GM21381 (cell line): ENCODE measurements at regions not wholly inside any gene's neighbourhood (a gene's known extent, or its start where the extent isn't known, plus 50 kb on each side); places are given as distances from the start of the nearest gene placed in this dataset.

ENCODE experiments used
- ATAC-seq: cut with Tn5 transposase; IDR thresholded peaks from one replicate; pipeline ENCODE4 v1.9.1; 2021; ENCODE audit warnings: mild to moderate bottlenecking, moderate library complexity; ENCODE audit not compliant: unreplicated experiment

DNA sequence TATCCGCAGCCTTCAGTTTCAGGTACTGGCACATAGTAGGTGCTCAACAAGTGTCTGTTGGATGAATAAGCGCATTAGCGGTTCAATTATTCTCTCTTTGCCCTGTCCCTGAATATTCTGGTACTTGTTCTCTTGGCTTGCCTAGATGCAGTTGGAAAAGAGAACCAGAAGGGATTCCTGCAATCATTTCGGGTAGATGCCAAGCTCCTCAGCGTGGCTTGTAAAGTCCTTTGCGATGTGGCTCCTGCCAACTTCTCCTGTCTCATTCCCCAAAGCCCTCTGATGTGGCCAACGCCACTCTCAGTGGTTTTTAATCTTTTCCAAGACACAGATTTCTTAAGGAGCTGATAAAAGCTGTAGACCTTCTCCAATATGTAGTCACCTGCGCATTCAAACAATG, 230.3 kb downstream of the SUDS3 start:
- no peak for ATAC-seq

GRCh38 chr12:118607831-118608230, 231.5 kb downstream of the SUDS3 start:
- no peak for ATAC-seq

DNA sequence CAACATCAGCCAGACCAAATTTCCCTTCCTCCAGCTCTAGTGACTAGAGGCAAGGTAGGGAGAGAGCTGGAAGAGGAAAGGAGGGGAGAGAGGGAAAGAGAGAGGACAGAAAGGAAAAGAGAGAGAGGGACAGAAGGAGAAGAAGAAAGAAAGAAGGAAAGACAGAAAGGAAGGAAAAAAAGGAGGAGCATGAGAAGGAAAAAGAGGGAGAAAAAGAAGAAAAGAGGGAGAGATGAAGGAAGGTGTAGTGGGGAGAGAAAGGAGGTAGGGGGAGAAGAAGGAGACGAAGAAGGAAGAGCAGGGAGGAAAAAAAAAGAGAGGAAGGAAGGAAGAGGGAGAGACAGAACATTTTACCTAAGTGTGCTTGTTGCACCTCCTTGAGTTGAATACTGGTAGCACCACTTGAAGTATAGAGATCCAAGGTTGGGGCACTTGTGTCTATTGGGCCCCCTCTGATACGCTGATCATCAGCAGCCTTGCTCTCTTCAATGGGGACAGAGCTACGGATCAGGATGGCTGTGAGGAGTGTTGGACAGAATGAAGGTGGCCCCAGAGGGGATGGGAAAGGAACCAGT, 232.5 kb downstream of the SUDS3 start:
- ATAC-seq: no peak

- no peak for ATAC-seq
These were observed 234.9 kb downstream of the SUDS3 start for GRCh38 chr12:118611295-118611694.

GRCh38 chr12:118611770-118612169, 235.4 kb downstream of the SUDS3 start:
- ATAC-seq: no peak

GRCh38 chr12:118617611-118618450, 241.5 kb downstream of the SUDS3 start:
- no peak for ATAC-seq

GRCh38 chr12:118618695-118619094, 242.3 kb downstream of the SUDS3 start:
- ATAC-seq: no peak

GRCh38 chr12:118625050-118625675, 248.8 kb downstream of the SUDS3 start:
- ATAC-seq: no peak

DNA sequence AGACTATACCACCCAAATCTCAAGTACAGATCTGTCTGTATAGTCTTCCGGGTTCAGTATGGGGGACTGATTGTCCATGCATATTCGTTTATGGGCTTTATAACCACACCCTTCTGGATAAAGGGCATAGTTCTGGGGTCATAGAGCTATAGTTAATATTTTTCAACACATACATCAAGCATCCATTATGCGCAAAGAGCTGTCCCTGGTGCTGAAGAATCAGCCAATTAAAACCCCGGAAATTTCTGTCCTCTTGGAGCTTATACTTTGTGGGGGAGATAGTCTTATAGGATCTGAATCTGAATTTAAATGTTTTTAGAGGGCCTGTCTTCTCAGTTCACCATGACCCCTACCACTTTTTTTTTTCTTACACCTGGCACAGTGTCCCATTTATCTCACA, 256.7 kb downstream of the SUDS3 start:
- ATAC-seq: no peak

GRCh38 chr12:118635276-118635675, 258.9 kb downstream of the SUDS3 start:
- no peak for ATAC-seq

DNA sequence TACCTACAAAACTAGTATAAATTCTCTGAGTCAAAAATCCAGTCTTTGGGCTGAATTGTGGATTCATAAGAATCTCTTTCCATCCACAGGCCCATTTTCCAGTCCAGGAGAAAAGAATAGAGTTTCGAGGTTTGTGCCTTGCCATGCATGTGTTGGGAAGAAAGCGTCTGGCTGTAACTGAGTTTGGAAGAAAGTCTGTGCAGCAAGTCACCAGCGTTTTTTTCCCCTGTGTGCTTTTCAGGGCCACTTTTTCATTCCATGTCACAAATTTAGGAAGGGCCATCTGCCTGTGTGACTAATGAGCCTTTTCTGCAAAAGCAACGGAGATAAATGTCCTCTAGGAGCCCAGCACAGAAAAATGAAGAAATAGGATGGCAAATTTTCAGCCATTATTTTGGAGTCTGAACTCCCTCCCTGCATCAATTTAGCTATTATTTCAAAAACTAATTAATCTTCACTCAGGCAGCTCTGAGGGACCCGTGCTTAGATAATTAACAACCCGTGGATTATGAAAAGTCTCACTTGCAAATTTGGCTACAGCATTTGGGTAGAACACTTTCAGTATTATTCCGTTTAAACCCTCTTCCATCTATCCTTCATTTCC, 261.5 kb downstream of the SUDS3 start:
- ATAC-seq: no peak

- ATAC-seq: no peak
These were observed 264.9 kb downstream of the SUDS3 start for GRCh38 chr12:118641249-118641648.

- no peak for ATAC-seq
These were observed 268.9 kb downstream of the SUDS3 start for GRCh38 chr12:118645219-118645618.

- ATAC-seq: no peak
These were observed 273.6 kb downstream of the SUDS3 start for GRCh38 chr12:118649765-118650585.

GRCh38 chr12:118650586-118650960, 274.2 kb downstream of the SUDS3 start:
- ATAC-seq: no peak

DNA sequence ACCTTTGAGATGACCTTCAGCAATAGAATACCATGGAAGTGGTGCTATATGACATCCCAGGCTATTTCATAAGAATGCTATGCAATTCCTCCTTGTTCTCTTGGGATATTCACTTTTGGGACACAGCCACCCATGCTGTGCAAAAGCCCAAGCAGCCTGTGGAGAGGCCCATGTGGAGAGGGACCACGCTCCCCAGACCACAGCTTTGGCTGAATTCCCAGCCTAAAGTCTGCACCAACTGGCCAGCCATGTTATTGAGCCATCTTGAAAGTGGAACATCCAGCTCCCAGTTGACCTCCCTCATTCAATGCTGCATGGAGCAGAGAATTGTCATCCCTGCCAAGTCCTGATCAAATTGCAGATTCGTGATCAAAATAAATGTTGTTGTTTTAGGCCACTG, 275.1 kb downstream of the SUDS3 start:
- ATAC-seq: no peak

DNA sequence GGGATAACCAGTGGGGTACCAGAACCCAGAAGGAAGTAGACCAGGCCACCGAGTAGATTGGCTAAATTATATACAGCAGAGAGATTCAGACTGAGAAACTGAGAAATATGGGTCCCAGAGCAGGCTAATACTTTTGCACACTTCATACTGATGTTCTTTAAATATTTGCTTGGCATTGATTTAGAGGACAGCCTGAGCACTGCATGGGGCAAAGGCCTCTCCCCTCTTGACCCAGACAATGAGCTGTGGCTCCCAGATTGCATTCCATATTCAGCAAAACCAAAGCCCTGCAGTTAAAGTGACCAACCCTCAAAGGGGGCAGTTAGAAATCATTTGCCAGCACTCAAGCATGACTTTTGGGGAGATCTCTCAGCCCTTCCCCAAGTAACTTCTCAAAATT, 279.2 kb downstream of the SUDS3 start:
- ATAC-seq: no peak

DNA sequence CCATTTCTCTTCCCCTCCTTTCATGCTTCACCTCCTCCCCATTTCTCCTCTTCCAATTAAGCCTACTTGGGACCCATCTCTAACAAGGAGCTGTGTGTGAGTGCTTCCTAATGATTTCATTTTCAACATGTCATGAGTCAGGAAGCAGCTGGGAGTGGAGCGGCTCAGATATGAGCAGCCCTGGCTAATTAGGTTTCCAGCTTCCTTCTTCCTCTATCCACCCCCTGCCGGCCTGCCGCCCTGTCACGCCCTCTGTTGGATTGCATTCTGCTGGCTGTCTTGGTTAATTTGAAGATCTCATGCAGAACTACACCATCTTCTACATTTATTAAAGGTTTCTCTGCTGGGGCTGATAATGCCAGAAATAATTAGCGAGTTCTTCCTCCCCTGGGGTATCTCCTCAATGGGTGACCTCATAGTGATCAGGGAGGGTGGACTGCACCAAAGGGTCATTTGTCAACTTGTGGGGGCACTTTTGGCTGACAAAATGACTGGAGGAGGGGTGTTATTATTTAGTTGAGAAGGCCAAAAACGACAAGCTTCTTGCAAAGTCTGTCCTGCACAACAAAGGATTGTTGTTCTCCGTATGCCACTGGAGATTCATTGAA, 300.9 kb upstream of the SRRM4 start:
- no peak for ATAC-seq

DNA sequence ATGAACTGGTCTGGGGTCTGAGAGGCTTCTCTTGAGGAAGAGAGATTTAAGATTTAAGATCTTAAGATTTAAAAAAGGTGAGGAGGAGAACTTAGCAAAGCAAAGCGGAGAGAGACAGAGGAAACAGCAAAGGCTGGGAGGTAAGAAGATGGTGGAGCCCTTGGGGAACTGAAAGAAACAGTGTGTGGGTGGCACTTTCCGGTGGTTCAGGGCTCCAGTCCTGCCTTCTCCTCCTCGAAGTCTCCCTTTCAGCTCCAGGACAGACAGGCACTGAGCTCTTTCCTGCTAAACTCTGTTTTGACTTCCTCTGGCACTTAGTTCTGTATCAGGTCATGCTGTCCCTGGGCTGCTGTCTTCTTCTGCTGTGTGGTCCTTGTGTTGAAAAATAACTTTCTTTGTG, 298.7 kb upstream of the SRRM4 start:
- peak; percentile 71 for ATAC-seq

DNA sequence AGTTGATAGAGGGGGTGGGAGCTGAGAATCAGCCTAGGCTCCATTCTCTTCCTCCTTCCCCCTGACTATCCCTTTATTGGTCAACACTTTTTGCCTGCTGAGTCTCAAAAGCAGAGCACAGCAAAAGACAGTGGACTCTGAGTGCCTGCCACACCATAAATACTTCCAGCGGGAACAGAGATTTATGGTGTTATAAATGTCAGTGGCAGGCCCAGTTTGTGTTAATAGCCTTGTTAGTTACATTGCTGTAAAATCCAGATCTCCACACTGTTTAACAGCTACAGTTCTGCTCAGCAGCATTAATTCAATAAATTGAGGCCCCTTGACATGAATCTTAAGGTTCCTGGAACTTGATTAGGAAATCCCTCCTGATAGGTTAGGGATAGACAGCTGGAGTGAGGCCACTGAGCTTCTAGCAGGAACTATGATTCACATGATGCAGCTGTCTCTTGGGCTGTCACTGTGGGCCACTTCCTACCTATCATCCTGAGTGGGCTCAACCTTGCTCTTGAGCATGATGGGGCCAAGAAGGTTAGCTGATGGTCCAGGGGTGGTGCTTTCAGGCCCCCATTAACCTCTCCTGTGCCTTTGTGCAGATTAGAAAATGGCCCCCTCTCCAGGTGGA, 295.2 kb upstream of the SRRM4 start:
- no peak for ATAC-seq
